Posterior vena cava (tissue), 2 donors: ENCODE measurements at regions not wholly inside any gene's neighbourhood (a gene's known extent, or its start where the extent isn't known, plus 50 kb on each side); places are given as distances from the start of the nearest gene placed in this dataset.
"Not testable (repeated sequence)": the region's sequence is repeated elsewhere in the genome, so short reads cannot be mapped to it uniquely, and the experiment has no call there.

Experiments
- DNase-seq: peaks from one replicate; pipeline ENCODE4 v3.0.0-alpha.2; 2020; ENCODE audit warnings: low spot score
- intact Hi-C, 2 donors: fragments of 100-400 bp; cut with DNase I; formaldehyde crosslinking; loops; one replicate each; pipeline versions ENCODE4 v1.14.1 to v1.14.2; 2022 to 2023
- donor health status: DM: yes; HTN: yes; CAD: no.
- donor health status: DM: yes; HTN: yes; CAD: no.

GRCh38 chr13:42466123-42466522 is 107.8 kb upstream of the TNFSF11 start:
- intact Hi-C loops, result no loop called here
- no peak for DNase-seq

GRCh38 chr13:42466609-42467008 is 107.3 kb upstream of the TNFSF11 start:
- intact Hi-C loops, result no loop called here

GRCh38 chr13:42474954-42475353 is 99.0 kb upstream of the TNFSF11 start:
- intact Hi-C loops, result no loop called here

More at GRCh38 chr13:42466609-42467008, 107.3 kb upstream of the TNFSF11 start:
- no peak for DNase-seq

GRCh38 chr13:42477596-42478190 is 96.3 kb upstream of the TNFSF11 start:
- intact Hi-C loops, result no loop called here

More at GRCh38 chr13:42474954-42475353, 99.0 kb upstream of the TNFSF11 start:
- DNase-seq, result no peak

GRCh38 chr13:42478531-42479156 is 95.3 kb upstream of the TNFSF11 start:
- DNase-seq, result no peak
- intact Hi-C loops, result no loop called here

More at GRCh38 chr13:42477596-42478190, 96.3 kb upstream of the TNFSF11 start:
- DNase-seq, result no peak

GRCh38 chr13:42484386-42484785 is 89.6 kb upstream of the TNFSF11 start:
- intact Hi-C loops, result no loop called here
- no peak for DNase-seq

- no peak for DNase-seq
- intact Hi-C loops, result no loop called here
Observed at GRCh38 chr13:42485272-42485671, 88.7 kb upstream of the TNFSF11 start.

GRCh38 chr13:42486711-42487198 is 87.2 kb upstream of the TNFSF11 start:
- intact Hi-C loops, result no loop called here
- no peak for DNase-seq

GRCh38 chr13:42487221-42487620 is 86.7 kb upstream of the TNFSF11 start:
- intact Hi-C loops, result no loop called here
- DNase-seq, result no peak

GRCh38 chr13:42490676-42491075 is 83.3 kb upstream of the TNFSF11 start:
- intact Hi-C loops, result no loop called here
- no peak for DNase-seq

- intact Hi-C loops, result no loop called here
Observed at GRCh38 chr13:42492372-42492920, 81.5 kb upstream of the TNFSF11 start.

GRCh38 chr13:42494157-42494556 is 79.8 kb upstream of the TNFSF11 start:
- intact Hi-C loops, result no loop called here
- DNase-seq, result no peak

More at GRCh38 chr13:42492372-42492920, 81.5 kb upstream of the TNFSF11 start:
- DNase-seq, result no peak

GRCh38 chr13:42495255-42495654 is 78.7 kb upstream of the TNFSF11 start:
- DNase-seq, result no peak
- intact Hi-C loops, result loop anchor here in 1 of 2 donors (1.0 kb wide), 1 partner anchor 29 kb away; no protein-coding TSS in a partner anchor

GRCh38 chr13:42495751-42496150 is 78.2 kb upstream of the TNFSF11 start:
- no peak for DNase-seq
- intact Hi-C loops, result loop anchor here in 1 of 2 donors (1.0 kb wide), 1 partner anchor 29 kb away; no protein-coding TSS in a partner anchor

GRCh38 chr13:42496926-42497554 is 76.9 kb upstream of the TNFSF11 start:
- intact Hi-C loops, DNase-seq: not testable (repeated sequence)

- DNase-seq, result no peak
- intact Hi-C loops, result no loop called here
Observed at GRCh38 chr13:42497798-42498197, 76.2 kb upstream of the TNFSF11 start.

GRCh38 chr13:42498521-42498920 is 75.4 kb upstream of the TNFSF11 start:
- intact Hi-C loops, result no loop called here
- DNase-seq, result no peak
